Activated CD8-positive, alpha-beta memory T cell treated with anti-CD3 and anti-CD28 coated beads, Interleukin-2, amount 50 U/mL, for 1 hour (primary cell): ENCODE measurements at regions not wholly inside any gene's neighbourhood (a gene's known extent, or its start where the extent isn't known, plus 50 kb on each side); places are given as distances from the start of the nearest gene placed in this dataset.

Source experiments
- DNase-seq: peaks from one replicate; pipeline ENCODE4 v3.0.0-alpha.2; 2020; ENCODE audit errors: extremely low read depth

- no peak for DNase-seq
These were observed 57.1 kb upstream of the ATG10 start for GRCh38 chr5:81914696-81915095.

DNA sequence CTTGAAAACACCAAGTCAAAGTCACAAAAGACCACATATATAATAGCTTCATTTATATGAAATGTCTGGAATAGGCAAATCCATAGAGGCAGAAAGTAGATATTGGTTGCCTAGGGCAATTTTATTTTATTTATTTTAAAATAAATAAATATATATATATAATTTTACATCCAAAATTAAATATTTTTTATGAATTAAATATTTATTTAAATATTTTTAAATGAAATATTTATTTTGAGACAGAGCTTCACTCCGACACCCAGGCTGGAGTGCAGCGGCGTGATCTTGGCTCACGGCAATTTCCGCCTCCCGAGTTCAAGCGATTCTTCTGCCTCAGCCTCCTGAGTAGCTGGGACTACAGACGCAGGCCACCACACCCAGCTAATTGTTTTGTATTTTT lies 58.9 kb upstream of the ATG10 start:
- no peak for DNase-seq

GRCh38 chr5:81909677-81910076 lies 62.1 kb upstream of the ATG10 start:
- no peak for DNase-seq

DNA sequence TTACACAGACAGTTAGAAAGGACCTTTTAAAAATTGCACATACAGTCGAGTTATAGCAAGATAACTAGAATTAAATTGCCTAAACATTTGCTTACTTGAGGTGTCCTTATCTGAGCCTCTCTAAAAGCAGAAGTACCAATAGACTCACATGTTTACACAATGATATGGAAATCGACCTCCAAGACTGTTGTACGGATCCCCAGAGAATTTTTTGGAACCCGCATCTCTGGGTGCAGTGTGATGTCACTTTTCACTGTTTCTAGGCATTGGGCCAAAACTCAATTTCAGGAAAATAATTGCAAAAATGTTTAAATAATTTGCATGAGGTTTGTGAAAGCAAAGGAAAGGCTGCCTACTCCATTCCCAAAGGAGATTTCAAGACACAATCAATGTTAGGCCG lies 63.1 kb upstream of the ATG10 start:
- DNase-seq, result no peak

DNA sequence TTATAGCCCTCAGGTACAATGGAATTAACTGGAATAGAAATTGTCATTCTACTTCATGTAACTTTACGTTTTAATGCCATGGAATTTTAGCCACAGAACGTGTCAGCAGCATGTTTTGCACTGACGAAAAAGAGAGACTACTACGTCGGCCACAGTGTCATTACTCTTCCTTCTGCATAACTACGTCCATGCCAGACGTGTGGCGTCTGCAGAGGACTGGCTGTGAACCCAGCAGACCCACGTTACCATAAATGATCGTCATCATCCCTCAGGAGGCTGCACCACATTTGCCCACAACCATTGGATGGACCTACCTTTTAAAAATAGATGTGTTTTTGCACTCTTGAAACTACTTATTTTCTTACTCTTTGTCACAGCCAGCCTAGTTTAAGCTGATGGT lies 63.8 kb upstream of the ATG10 start:
- no peak for DNase-seq

GRCh38 chr5:81907012-81907635 lies 64.7 kb upstream of the ATG10 start:
- DNase-seq, result no peak

GRCh38 chr5:81906086-81906485 lies 65.7 kb upstream of the ATG10 start:
- no peak for DNase-seq

- DNase-seq, result no peak
These were observed 67.0 kb upstream of the ATG10 start for GRCh38 chr5:81904861-81905260.

- DNase-seq, result no peak
These were observed 67.7 kb upstream of the ATG10 start for GRCh38 chr5:81904166-81904565.

DNA sequence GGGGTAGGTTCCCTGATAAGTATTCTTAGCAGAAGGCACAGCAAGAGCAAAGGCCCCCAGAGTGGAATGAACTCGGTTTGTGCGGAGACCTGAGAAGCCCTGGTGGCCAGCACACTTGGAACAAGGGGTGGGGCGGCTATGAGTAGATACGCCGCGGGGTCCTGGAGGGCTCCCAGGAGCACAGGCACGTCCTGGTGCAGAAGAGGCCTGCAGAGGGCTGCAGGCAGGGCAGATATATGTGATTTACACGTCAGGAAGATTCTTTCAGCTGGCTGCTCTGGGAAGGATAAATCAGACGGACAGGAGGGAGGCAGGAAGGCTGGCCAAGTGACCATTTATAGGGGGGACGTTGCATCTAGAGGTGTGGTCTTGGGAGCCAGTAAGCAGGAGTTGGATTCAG lies 70.2 kb upstream of the ATG10 start:
- no peak for DNase-seq

DNA sequence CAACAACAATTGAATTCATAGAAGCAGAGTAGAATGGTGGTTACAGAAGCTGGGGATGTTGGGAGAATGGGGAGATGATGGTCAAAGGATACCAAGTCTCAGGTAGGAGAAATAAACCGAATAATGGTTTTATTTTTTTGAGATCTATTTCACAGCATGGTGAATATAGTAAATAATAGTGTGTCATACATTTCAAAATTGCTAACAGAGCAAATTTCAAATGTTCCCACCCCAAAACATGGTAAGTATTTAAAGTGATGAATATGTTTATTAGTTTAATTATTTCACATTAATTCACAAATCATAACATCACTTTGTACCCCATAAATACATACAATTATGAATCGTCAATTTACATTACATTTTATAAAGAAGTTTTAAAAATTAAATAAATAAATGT lies 72.7 kb upstream of the ATG10 start:
- no peak for DNase-seq

- no peak for DNase-seq
These were observed 73.4 kb upstream of the ATG10 start for GRCh38 chr5:81898403-81898802.

DNA sequence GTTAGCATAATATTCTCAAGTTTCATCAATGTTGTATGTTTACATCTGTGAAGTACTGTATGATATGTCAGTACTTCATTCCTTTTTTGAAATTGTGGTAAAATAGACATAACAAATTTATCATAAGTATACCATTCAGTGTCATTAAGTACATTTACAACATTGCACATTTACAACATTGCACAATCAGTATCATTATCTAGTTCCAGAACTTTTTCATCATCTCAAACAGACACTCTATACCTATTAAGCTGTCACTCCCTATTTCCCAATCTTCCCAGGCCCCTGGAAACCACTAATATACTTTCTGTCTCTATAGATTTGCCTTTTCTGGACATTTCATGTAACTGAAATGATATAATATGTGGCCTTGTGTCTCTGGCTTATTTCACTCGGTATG lies 75.1 kb upstream of the ATG10 start:
- DNase-seq, result no peak

DNA sequence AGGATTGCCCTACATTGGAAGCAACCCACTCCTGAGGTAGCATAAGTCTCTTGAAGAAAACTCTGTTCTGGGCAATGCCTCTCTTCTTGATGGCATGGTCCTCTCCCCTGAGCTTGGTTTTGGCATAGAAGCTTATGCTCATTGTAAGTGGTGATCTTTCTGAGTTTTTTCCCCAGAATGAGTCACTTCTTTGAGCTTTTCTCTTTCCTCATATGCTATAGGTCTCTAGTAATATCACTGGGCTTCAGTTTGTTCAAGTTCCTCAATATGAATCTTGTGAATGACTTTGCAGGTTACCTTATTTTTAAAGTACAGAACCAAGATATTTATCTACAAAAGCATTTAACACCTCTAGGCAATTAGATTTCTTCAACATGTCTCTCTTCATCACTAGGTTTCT lies 76.5 kb upstream of the ATG10 start:
- DNase-seq, result no peak

- no peak for DNase-seq
These were observed 77.9 kb upstream of the ATG10 start for GRCh38 chr5:81893961-81894360.

DNA sequence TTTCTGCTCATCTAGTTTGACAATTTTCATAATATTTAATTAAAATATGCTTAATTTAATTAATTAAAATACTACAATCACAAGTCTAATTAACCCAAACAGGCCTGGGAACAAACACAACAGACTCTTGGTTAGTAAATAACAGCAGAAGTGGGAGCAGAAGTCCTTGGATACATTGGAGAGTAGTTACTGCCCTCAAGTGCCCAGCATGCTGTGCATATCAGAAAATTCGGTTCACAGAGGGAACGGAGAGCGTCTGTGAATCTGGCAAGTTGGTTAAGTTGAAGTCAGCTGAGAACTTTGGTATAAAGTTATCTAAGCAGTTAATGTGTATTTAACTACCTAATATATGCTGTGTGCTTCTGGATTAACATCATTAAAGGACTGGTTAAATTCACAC lies 87.0 kb upstream of the ATG10 start:
- DNase-seq, result no peak

- no peak for DNase-seq
These were observed 88.5 kb upstream of the ATG10 start for GRCh38 chr5:81883371-81883770.

DNA sequence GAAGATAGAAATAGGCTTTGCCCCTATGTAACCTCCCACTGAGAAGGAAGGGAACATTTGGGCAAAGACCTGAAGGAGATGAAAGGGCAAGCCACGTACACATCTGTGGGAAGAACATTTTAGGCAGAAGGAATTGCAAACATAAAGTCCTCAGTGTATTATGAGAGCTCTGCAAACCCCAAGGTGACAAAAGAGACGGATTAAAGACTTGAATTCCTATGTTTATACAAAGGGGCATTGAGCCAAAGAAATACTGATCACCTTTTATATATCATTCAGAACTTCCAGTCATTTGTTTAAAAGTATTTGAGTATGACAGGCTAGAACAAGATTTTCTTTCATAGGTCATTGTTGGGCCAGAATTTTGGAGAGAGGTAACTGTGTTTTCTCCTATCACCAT lies 90.2 kb upstream of the ATG10 start:
- no peak for DNase-seq

DNA sequence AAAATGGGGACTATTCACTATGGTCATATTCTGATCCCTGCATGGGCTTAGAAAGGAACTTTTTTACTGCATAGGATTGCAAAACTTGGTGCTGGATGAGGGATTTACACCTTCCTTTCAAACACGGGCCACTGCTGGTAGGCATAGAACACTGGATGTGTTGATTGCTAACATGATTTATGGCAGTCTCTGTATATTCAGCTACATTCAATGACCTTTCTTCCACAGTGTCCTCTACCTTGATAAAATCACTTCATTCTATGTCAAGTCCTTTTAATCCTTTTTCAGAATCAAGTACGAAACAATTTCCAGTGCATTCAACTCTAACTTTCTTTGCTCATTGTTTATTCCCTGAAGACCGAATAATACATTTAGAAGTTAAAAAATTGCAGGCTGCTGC lies 91.9 kb upstream of the ATG10 start:
- DNase-seq, result no peak

- no peak for DNase-seq
These were observed 93.5 kb upstream of the ATG10 start for GRCh38 chr5:81878333-81878732.

DNA sequence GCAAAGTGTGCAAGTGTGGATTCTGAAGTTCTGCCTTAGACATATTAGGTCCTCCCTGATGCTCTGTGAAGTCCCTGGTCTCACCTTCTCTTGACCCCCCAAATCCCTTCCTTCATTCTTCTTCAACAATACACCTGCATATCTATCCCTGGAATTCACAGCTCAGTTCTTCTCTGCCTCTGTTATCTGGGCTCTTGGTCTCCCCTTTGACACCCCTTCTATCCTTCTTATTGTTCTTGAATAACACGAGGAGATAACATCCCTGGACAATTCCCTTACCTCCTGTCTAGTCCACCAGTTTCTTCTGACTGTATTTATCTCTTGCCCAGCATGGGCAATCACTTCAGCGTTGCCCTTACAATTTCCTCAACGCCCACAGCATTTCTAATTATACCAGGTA lies 104.8 kb upstream of the ATG10 start:
- no peak for DNase-seq

DNA sequence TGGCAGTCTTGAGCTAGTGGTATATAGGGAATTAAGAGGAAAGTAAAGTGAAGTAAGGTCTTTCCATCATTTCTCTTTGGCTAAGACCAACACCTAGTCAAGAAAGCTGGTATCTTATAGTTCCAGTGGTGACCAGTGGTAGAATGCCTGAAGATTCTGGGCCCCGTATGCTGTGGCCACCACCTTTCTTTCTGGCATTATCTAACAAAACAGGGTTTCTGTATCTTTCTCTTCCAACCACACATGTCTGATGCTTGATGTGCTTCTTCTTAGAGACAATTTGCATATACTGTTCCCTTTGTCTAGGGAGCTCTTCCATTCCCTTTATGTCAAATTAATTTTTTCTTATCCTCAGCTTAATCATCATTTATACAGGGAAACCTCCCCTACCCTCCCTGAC lies 109.9 kb upstream of the SSBP2 start:
- no peak for DNase-seq

DNA sequence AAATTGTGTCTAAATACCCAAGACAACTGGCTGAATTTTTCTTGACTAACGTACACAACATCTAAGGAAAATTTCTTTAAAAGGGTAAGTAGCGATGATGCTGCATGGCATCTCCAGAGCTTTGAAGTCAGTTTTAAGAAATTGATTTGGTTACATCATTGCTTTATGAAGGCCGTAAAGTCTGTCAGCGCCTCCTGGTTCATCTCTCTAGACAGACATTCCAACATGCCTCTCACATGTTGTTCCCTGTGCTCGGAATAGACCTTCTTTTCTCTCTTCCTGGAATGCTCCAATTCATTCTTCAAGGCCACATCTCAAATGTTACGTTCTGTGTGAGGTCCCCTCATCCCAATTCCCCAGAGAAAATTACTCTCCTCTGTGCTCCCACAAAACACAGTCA lies 108.7 kb upstream of the SSBP2 start:
- DNase-seq, result no peak
